SK-N-SH treated with all-trans-retinoic acid at 6 μM for 48 hours (cell line): ENCODE measurements at regions not wholly inside any gene's neighbourhood (a gene's known extent, or its start where the extent isn't known, plus 50 kb on each side); places are given as distances from the start of the nearest gene placed in this dataset.

Experiments
- ATAC-seq: fragments of 200-7000 bp; cut with Tn5 transposase; 3 replicates; pipeline ENCODE4 v1.9.1; 2020; ENCODE audit warnings: mild to moderate bottlenecking, moderate library complexity
- ARNTL ChIP-seq: fragments of 450-650 bp; formaldehyde crosslinking; IDR thresholded peaks from 2 replicates; pipeline ENCODE4 v1.5.0; 2020; ENCODE audit warnings: low read depth, mild to moderate bottlenecking, moderate library complexity, borderline replicate concordance
- BACH2 ChIP-seq: fragments of 250-450 bp; sonication (Bioruptor Pico); IDR thresholded peaks from 2 replicates; pipeline ENCODE4 v1.9.0; 2021; ENCODE audit warnings: mild to moderate bottlenecking, borderline replicate concordance
- CREB5 ChIP-seq: fragments of 250-450 bp; sonication (Bioruptor Pico); IDR thresholded peaks from 2 replicates; pipeline ENCODE4 v1.5.1; 2020; ENCODE audit warnings: low read depth, mild to moderate bottlenecking, moderate library complexity
- CSDC2 ChIP-seq: fragments of 250-450 bp; sonication (Bioruptor Pico); IDR thresholded peaks from 2 replicates; pipeline ENCODE4 v1.5.0; 2020; ENCODE audit warnings: mild to moderate bottlenecking, moderate library complexity
- GLIS3 ChIP-seq: fragments of 250-450 bp; sonication (Bioruptor Pico); IDR thresholded peaks from 2 replicates; pipeline ENCODE4 v1.5.0; 2020; ENCODE audit warnings: mild to moderate bottlenecking, moderate library complexity
- ISL1 ChIP-seq: fragments of 250-450 bp; sonication (Bioruptor Pico); IDR thresholded peaks from 2 replicates; pipeline ENCODE4 v2.1.2; 2022; ENCODE audit warnings: mild to moderate bottlenecking, moderate library complexity
- OSR1 ChIP-seq: fragments of 250-450 bp; sonication (Bioruptor Pico); IDR thresholded peaks from 2 replicates; pipeline ENCODE4 v1.8.0; 2022; ENCODE audit warnings: moderate library complexity, mild to moderate bottlenecking, inconsistent platforms
- PATZ1 ChIP-seq: fragments of 250-450 bp; sonication (Bioruptor Pico); IDR thresholded peaks from 2 replicates; pipeline ENCODE4 v1.8.0; 2020; ENCODE audit warnings: mild to moderate bottlenecking, moderate library complexity, borderline replicate concordance
- PPARA ChIP-seq: fragments of 250-450 bp; sonication (Bioruptor Pico); IDR thresholded peaks from 2 replicates; pipeline ENCODE4 v1.5.0; 2020; ENCODE audit warnings: mild to moderate bottlenecking, borderline replicate concordance
- RARB ChIP-seq: fragments of 250-450 bp; sonication (Bioruptor Pico); IDR thresholded peaks from 2 replicates; pipeline ENCODE4 v1.8.0; 2021; ENCODE audit warnings: mild to moderate bottlenecking, moderate library complexity
- SNAI2 ChIP-seq: fragments of 250-450 bp; sonication (Bioruptor Pico); IDR thresholded peaks from 2 replicates; pipeline ENCODE4 v1.5.0; 2020; ENCODE audit warnings: mild to moderate bottlenecking, moderate library complexity
- TOX ChIP-seq: fragments of 250-450 bp; sonication (Bioruptor Pico); IDR thresholded peaks from 2 replicates; pipeline ENCODE4 v1.8.0; 2021; ENCODE audit warnings: mild to moderate bottlenecking, moderate library complexity, borderline replicate concordance
- ZC3H10 ChIP-seq: fragments of 250-450 bp; sonication (Bioruptor Pico); IDR thresholded peaks from 2 replicates; pipeline ENCODE4 v1.5.1; 2021; ENCODE audit warnings: mild to moderate bottlenecking, moderate library complexity
- ZFP3 ChIP-seq: fragments of 250-450 bp; sonication (Bioruptor Pico); IDR thresholded peaks from 2 replicates; pipeline ENCODE4 v1.5.0; 2020; ENCODE audit warnings: mild to moderate bottlenecking, moderate library complexity
- ZFP30 ChIP-seq: fragments of 450-650 bp; formaldehyde crosslinking; IDR thresholded peaks from 2 replicates; pipeline ENCODE4 v1.5.0; 2022; ENCODE audit warnings: mild to moderate bottlenecking, moderate library complexity
- ZNF565 ChIP-seq: fragments of 450-650 bp; formaldehyde crosslinking; conservative IDR thresholded peaks from 2 replicates; pipeline ENCODE4 v1.5.0; 2020; ENCODE audit warnings: low read depth, mild to moderate bottlenecking, moderate library complexity
- ZNF70 ChIP-seq: fragments of 450-650 bp; formaldehyde crosslinking; IDR thresholded peaks from 2 replicates; pipeline ENCODE4 v1.5.0; 2020; ENCODE audit warnings: mild to moderate bottlenecking, moderate library complexity
- ZNF8 ChIP-seq: fragments of 450-650 bp; formaldehyde crosslinking; IDR thresholded peaks from 2 replicates; pipeline ENCODE4 v1.5.0; 2020; ENCODE audit warnings: mild to moderate bottlenecking, moderate library complexity
- TF ChIP-seq, protein P1 (sequence below): fragments of 250-450 bp; sonication (Bioruptor Pico); IDR thresholded peaks from 2 replicates; pipeline ENCODE4 v1.5.1; 2021; ENCODE audit warnings: mild to moderate bottlenecking, moderate library complexity
- TF ChIP-seq, protein P2 (sequence below): fragments of 250-450 bp; sonication (Bioruptor Pico); IDR thresholded peaks from 2 replicates; pipeline ENCODE4 v1.8.0; 2021; ENCODE audit warnings: low read depth, mild to moderate bottlenecking, moderate library complexity, borderline replicate concordance
- TF ChIP-seq, protein P3 (sequence below): fragments of 250-450 bp; sonication (Bioruptor Pico); IDR thresholded peaks from 2 replicates; pipeline ENCODE4 v1.5.0; 2020; ENCODE audit warnings: mild to moderate bottlenecking, moderate library complexity

- ATAC-seq = no peak
- no peak for TF ChIP-seq PPARA (CRISPR knock-in tag)
- no peak for TF ChIP-seq SNAI2 (CRISPR knock-in tag)
These were observed 1024.9 kb upstream of the CNTN5 start for GRCh38 chr11:97995874-97996273.

- no peak for ATAC-seq
- no peak for TF ChIP-seq OSR1 (CRISPR knock-in tag)
- no peak for TF ChIP-seq ZFP3 (CRISPR knock-in tag)
- TF ChIP-seq, protein P1, sequence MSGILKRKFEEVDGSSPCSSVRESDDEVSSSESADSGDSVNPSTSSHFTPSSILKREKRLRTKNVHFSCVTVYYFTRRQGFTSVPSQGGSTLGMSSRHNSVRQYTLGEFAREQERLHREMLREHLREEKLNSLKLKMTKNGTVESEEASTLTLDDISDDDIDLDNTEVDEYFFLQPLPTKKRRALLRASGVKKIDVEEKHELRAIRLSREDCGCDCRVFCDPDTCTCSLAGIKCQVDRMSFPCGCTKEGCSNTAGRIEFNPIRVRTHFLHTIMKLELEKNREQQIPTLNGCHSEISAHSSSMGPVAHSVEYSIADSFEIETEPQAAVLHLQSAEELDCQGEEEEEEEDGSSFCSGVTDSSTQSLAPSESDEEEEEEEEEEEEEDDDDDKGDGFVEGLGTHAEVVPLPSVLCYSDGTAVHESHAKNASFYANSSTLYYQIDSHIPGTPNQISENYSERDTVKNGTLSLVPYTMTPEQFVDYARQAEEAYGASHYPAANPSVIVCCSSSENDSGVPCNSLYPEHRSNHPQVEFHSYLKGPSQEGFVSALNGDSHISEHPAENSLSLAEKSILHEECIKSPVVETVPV (CRISPR knock-in tag) = no peak
- TF ChIP-seq, protein P2, sequence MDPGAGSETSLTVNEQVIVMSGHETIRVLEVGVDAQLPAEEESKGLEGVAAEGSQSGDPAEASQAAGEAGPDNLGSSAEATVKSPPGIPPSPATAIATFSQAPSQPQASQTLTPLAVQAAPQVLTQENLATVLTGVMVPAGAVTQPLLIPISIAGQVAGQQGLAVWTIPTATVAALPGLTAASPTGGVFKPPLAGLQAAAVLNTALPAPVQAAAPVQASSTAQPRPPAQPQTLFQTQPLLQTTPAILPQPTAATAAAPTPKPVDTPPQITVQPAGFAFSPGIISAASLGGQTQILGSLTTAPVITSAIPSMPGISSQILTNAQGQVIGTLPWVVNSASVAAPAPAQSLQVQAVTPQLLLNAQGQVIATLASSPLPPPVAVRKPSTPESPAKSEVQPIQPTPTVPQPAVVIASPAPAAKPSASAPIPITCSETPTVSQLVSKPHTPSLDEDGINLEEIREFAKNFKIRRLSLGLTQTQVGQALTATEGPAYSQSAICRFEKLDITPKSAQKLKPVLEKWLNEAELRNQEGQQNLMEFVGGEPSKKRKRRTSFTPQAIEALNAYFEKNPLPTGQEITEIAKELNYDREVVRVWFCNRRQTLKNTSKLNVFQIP (CRISPR knock-in tag) = no peak
- TF ChIP-seq ZNF565 (CRISPR knock-in tag) = no peak
- no peak for TF ChIP-seq BACH2 (CRISPR knock-in tag)
- no peak for TF ChIP-seq CSDC2 (CRISPR knock-in tag)
- TF ChIP-seq ZNF70 (CRISPR knock-in tag) = no peak
- TF ChIP-seq PATZ1 = no peak
- no peak for TF ChIP-seq SNAI2 (CRISPR knock-in tag)
- no peak for TF ChIP-seq ARNTL (CRISPR knock-in tag)
- TF ChIP-seq ZC3H10 = no peak
- TF ChIP-seq GLIS3 = no peak
- no peak for TF ChIP-seq PPARA (CRISPR knock-in tag)
- TF ChIP-seq ZFP30 (CRISPR knock-in tag) = no peak
- TF ChIP-seq, protein P3, sequence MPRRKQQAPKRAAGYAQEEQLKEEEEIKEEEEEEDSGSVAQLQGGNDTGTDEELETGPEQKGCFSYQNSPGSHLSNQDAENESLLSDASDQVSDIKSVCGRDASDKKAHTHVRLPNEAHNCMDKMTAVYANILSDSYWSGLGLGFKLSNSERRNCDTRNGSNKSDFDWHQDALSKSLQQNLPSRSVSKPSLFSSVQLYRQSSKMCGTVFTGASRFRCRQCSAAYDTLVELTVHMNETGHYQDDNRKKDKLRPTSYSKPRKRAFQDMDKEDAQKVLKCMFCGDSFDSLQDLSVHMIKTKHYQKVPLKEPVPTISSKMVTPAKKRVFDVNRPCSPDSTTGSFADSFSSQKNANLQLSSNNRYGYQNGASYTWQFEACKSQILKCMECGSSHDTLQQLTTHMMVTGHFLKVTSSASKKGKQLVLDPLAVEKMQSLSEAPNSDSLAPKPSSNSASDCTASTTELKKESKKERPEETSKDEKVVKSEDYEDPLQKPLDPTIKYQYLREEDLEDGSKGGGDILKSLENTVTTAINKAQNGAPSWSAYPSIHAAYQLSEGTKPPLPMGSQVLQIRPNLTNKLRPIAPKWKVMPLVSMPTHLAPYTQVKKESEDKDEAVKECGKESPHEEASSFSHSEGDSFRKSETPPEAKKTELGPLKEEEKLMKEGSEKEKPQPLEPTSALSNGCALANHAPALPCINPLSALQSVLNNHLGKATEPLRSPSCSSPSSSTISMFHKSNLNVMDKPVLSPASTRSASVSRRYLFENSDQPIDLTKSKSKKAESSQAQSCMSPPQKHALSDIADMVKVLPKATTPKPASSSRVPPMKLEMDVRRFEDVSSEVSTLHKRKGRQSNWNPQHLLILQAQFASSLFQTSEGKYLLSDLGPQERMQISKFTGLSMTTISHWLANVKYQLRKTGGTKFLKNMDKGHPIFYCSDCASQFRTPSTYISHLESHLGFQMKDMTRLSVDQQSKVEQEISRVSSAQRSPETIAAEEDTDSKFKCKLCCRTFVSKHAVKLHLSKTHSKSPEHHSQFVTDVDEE (CRISPR knock-in tag) = no peak
These were observed 1024.0 kb upstream of the CNTN5 start for GRCh38 chr11:97996762-97997161.

- ATAC-seq = no peak
- TF ChIP-seq GLIS3 (no peak), ZFP30 (CRISPR knock-in tag) (no peak), ZNF8 (CRISPR knock-in tag) (no peak), BACH2 (CRISPR knock-in tag) (no peak), ZFP3 (CRISPR knock-in tag) (no peak), SNAI2 (CRISPR knock-in tag) (no peak), PATZ1 (no peak), ZNF565 (CRISPR knock-in tag) (no peak), RARB (no peak), CREB5 (CRISPR knock-in tag) (no peak), TOX (CRISPR knock-in tag) (no peak), ISL1 (no peak), ARNTL (CRISPR knock-in tag) (no peak), CSDC2 (CRISPR knock-in tag) (no peak), ZC3H10 (no peak)
- TF ChIP-seq, protein P2 (CRISPR knock-in tag) = no peak
These were observed 1017.0 kb upstream of the CNTN5 start for GRCh38 chr11:98003606-98004371.
